Frontal cortex (tissue), 3 donors: ENCODE measurements at regions not wholly inside any gene's neighbourhood (a gene's known extent, or its start where the extent isn't known, plus 50 kb on each side); places are given as distances from the start of the nearest gene placed in this dataset.
A peak's percentile ranks its signal among the peaks of the same experiment; 100 is the strongest.

Experiments
- DNase-seq, 2 donors: peaks; one replicate each; pipeline ENCODE4 v3.0.0; 2012; ENCODE audit warnings: low spot score in 2 of 2
- FAIRE-seq: peaks from 2 replicates; lab custom pipeline; 2012; peaks lifted over from hg19 to GRCh38; lab: Jason Lieb, UNC
- donor health status: control.
- donor health status: control.
- donor health status: control.

DNA sequence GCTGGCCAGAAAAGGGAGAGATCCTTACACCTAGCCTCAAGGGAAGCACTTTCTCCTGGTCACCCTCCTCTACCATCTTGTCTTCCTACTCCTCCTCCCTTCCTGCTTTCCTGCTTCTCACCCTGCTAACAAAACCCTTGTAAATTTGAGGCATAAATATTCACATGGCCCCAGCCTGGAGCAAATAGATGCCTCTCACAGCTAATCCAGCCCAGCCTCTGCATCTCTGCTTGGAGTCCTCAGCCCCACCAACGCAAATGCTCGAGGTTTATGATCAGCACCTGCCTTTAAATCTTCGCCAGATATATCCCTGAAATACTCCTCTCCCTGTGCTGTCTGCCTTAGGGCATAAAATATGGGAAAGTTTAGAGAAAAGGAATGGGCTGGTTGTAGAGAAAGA, 205.2 kb upstream of the CDH5 start:
- DNase-seq (no peak), FAIRE-seq (no peak)

- DNase-seq, result no peak
- no peak for FAIRE-seq
Measured at GRCh38 chr16:66159987-66160386, 206.5 kb upstream of the CDH5 start.

GRCh38 chr16:66156538-66156937, 210.0 kb upstream of the CDH5 start:
- DNase-seq (no peak), FAIRE-seq (no peak)

DNA sequence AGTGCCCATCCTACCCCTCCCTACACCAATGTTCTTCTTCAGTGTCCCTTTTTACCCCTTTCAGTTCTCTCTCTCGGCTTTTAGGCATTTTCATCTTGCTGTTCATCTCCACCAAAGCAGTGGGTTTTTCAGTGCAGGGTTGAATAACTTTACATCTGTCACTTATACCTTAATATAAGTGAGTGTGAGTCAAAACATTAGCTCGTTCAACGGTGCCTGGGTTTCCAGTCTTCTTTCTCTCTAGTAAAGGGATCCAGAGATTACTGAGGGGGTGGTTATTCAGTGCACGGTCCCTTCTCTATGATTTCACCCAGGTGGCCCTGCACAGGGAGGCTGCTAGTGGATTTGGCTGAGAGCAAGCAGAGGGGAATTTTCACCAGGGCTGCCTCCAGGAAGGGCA, 210.6 kb upstream of the CDH5 start:
- FAIRE-seq (no peak), DNase-seq (no peak)

GRCh38 chr16:66154801-66155200, 211.7 kb upstream of the CDH5 start:
- DNase-seq (no peak), FAIRE-seq (no peak)

- DNase-seq (no peak), FAIRE-seq (no peak)
Measured at GRCh38 chr16:66152823-66153393, 213.6 kb upstream of the CDH5 start.

GRCh38 chr16:66152181-66152580, 214.3 kb upstream of the CDH5 start:
- no peak for DNase-seq
- FAIRE-seq, result no peak

DNA sequence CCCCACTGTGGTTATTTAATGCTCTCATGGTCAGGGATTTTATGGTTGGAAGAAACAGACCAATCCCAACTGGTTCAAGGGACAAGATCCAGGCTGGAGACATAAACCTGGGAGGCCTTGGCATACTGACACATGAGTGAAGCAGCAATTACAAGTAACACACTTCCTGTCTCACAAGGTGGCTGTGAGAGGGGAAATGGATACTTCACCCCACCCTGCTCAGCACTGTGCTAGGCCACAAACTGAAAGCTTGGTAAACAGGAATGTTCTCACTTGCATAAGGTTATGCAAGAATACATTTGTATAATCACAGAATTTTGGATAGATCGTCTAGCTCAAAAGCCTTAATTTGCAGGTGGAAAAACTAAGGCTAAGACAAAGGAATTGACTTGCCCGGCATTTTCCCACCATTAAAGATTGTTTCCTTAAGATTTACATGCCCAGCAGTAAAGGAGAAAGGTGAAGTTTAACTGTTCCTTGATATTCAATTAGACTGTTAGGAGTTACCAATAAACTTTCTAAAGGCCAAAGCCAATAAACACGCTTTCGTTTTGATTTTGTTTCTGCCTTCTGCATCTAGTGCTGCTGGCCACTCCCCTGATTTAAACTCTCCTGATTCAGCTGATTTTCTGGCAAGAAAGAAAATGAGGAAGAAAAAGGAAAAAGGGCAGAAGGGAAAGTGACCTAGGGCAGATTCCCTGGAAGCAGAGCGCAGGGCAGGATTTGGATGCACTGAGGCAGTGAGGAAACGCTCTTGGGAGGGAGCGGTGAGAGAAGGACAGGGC, 215.6 kb upstream of the CDH5 start:
- FAIRE-seq (no peak), DNase-seq (no peak)

GRCh38 chr16:66147291-66147690, 219.2 kb upstream of the CDH5 start:
- FAIRE-seq (no peak), DNase-seq (no peak)

DNA sequence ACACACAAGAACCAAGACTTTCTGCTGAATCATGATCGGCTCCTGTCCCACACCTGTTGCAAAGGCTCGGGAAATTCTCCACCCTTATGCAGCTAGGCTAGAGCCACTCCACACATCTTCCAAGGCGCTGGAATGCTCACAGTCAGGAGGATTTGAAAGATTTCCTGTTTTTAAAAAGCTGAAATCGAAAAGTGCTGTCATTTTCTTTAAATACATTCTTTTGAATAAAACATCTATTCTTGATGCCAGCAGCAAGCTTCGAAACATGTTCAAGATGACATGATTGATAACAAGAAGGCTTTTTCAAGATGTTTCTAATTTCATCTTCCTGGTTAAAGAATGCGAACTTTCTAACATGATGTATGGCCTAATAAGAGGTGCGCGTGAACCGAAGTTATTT, 219.7 kb upstream of the CDH5 start:
- FAIRE-seq, result no peak
- DNase-seq, result no peak

DNA sequence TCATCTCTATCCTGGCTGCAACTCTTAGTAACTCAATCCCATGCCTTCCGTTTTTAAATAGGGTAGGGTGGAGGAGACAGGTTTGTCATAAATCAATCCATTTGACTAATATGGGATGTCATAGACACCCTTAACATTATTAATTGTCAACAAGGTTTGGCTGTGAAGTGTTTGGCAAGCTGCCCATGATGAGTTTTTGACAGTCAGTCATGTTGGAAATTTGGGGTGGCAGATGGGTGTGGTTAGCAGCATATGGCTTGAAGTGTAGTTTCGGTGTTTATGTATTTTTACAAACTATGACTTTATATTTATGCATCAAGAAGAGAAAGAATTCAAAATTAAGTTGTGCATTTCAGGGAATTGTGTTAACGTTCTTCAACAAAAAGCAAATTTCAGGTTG, 221.8 kb upstream of the CDH5 start:
- DNase-seq (no peak), FAIRE-seq (no peak)

DNA sequence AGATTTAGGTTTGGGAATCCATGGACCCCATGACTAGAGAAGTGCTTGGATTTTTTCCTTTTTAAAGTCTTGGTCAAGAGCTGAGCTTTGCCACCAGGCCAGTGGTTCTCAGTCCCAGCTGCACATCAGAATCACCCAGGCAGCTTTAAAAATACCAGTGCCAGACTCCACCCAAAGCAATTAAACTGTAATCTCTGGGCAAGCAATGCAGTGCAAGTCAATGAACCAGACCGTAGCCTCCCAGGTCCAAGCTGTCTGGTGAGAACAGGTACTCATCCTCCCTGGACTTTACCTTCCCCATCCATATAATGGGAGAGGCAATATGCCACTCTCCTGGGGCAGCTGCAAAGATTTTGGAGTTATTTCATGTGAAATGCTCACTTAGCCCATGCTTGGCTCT, 223.1 kb upstream of the CDH5 start:
- DNase-seq, result no peak
- no peak for FAIRE-seq

GRCh38 chr16:66141885-66142284, 224.6 kb upstream of the CDH5 start:
- no peak for FAIRE-seq
- no peak for DNase-seq

DNA sequence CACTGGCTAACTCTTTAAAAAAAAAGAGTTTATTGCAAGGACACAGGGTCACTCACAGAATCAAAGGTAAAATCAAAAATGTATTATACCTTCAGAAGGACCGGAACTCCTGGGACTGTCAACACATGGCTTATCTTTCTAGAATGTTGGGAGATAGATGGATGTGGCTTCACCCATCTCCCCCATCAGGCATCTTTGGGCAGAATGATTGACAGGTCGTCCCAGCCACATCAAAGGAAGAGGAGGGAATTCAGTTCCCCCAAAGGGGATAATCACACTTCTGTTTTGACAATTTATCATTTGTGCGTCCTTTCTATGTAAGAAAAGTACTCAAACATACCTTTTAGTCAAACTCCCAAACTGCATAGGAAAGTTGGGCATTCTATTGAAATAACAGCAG, 228.6 kb upstream of the CDH5 start:
- FAIRE-seq (no peak), DNase-seq (no peak)

GRCh38 chr16:66136841-66137240, 229.7 kb upstream of the CDH5 start:
- DNase-seq, result no peak
- no peak for FAIRE-seq

GRCh38 chr16:66135838-66136237, 230.7 kb upstream of the CDH5 start:
- no peak for FAIRE-seq
- DNase-seq, result no peak

DNA sequence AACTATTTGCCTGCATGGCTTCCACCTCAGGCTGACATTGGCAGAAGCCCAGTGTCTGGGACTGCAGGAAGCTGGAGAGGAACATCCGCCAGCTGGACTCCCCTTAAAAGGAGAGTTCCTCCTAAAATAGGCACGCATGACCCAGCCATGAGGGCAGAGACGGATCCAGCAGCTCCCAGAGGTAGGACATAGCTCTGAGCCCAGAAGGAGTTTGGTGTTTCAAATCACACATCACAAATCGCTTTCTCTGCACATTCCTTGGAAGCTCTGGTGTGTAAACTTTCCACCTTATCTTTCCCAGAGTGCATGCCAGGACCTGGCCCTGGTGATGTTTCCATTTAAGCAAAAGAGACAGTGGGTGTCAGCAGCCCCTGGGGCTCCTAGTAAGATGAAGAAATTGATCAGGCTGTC, 231.1 kb upstream of the CDH5 start:
- peak in 1 of 2 donors; percentile 16 for DNase-seq
- no peak for FAIRE-seq

- FAIRE-seq, result no peak
- DNase-seq, result no peak
Measured at GRCh38 chr16:66134875-66135274, 231.6 kb upstream of the CDH5 start.

GRCh38 chr16:66133643-66134338, 232.7 kb upstream of the CDH5 start:
- DNase-seq (no peak), FAIRE-seq (no peak)

DNA sequence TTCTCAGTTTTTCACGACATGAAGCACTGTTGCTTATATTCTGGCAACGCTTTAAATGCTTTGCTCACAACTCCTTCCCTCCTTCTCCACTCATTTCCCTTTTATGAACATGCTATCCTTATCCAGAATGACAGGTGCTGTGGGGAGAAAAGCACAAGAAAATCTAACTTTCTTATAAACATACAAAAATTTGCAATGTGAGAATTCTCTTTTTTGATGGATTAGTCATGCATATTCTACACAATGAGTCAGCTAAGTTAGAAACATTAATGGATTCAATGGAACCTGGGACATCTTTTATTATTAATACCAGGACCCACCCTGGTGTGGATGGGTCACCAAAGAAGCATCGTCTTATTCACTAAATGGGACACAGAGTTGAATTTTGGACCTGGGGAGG, 234.6 kb upstream of the CDH5 start:
- no peak for DNase-seq

GRCh38 chr16:66131156-66131807, 235.2 kb upstream of the CDH5 start:
- DNase-seq (no peak), FAIRE-seq (no peak)

More for the DNA sequence above, 234.6 kb upstream of the CDH5 start:
- FAIRE-seq, result no peak
